ENCODE measurements at regions not wholly inside any gene's neighbourhood (a gene's known extent, or its start where the extent isn't known, plus 50 kb on each side); places are given as distances from the start of the nearest gene placed in this dataset.
"Not testable (repeated sequence)": the region's sequence is repeated elsewhere in the genome, so short reads cannot be mapped to it uniquely, and the experiment has no call there.

DNA sequence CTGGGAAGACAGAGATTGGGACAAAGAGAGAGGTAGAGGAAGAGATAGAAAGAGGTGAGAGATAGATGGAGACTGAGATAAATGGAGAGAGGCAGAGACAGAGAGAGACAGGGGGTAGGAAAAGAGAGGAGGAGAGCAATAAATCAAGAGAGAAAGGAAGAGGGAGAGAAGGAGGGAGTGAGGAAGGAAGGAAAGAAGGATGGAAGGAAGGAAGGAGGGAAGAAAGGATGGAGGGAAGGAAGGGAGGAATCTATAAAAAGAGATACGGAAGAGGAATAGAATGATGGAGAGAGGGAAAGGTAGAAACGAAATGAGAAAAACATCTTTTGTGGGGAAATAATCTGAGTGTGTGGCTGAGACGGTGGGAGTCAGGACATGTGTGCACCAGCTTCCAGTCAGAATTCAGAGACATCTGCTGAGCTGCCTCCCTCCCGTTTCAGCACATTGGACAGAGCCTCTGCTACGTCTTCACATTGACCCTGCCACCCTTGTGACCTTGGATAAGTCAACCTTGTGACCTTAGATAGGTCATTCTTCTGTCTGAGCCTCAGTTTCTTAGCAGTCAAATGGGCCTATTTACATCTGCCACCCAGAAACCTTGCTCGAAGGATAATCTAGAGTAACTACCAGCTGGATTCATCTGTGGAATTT is 417.8 kb downstream of the MIAT start:
- POLR2A ChIA-PET = no interaction called here
- H3K27me3 Mint-ChIP-seq (ENCODE audit: low read depth) = peaks cover 2% of the 10 kb centered on the region

DNA sequence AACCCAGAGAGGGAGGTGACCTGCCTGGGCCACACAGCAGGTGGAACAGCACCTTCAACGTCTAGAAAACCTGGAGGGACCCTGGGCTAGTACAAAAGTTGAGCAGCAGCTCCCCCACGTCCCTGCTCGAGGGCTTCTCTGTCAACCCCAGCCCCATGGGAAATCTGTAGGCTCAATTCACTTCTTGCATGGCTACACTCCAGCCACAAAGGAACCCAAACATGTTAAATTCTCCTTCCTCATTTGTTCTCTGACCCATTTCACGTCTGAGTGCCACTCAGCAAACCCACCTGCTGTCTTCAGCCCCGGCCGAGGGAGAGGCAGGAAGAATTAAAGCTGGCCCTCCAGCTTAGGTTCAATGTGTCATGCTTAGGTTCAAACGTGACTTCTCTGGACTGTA is 418.5 kb downstream of the MIAT start:
- no peak overlapping the region for H3K27ac Mint-ChIP-seq
- no peaks in the 10 kb centered on the region for H3K4me1 Mint-ChIP-seq (ENCODE audit: low read depth)
- ChIA-PET POLR2A (no interaction called here), CTCF (no interaction called here)
- no peak overlapping the region for H3K4me3 Mint-ChIP-seq
- peaks cover 2% of the 10 kb centered on the region for H3K27me3 Mint-ChIP-seq (ENCODE audit: low read depth)
- no peak for DNase-seq
- no peak for ATAC-seq
- no peaks in the 10 kb centered on the region for H3K36me3 Mint-ChIP-seq (ENCODE audit: low read depth)
- no peaks in the 10 kb centered on the region for H3K9me3 Mint-ChIP-seq (ENCODE audit: insufficient read depth)

More for the DNA sequence above, 417.8 kb downstream of the MIAT start:
- CTCF ChIA-PET = no interaction called here
- Mint-ChIP-seq H3K9me3 (ENCODE audit: insufficient read depth) (no peaks in the 10 kb centered on the region), H3K4me1 (ENCODE audit: low read depth) (no peaks in the 10 kb centered on the region), H3K27ac (no peak overlapping the region), H3K36me3 (ENCODE audit: low read depth) (no peaks in the 10 kb centered on the region), H3K4me3 (no peak overlapping the region)
- DNase-seq (no peak), ATAC-seq (no peak)

DNA sequence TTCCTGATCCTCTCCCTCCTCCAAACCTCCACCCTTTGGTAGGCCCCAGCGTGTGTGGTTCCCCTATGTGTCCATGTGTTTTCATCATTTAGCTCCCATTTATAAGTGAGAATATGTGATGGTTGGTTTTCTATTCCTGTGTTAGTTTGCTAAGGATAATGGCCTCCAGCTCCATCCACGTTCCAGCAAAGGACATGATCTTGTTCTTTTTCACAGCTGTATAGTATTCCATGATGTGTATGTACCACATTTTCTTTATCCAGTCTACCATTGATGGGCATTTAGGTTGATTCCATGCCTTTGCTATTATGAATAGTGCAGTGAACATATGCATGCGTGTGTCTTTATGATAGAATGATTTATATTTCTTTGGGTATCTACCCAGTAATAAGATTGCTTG is 420.7 kb downstream of the MIAT start:
- ATAC-seq; H3K36me3 Mint-ChIP-seq (ENCODE audit: low read depth); DNase-seq; H3K9me3 Mint-ChIP-seq (ENCODE audit: insufficient read depth); CTCF ChIA-PET; H3K4me3 Mint-ChIP-seq; H3K27me3 Mint-ChIP-seq (ENCODE audit: low read depth); POLR2A ChIA-PET; H3K4me1 Mint-ChIP-seq (ENCODE audit: low read depth); H3K27ac Mint-ChIP-seq: not testable (repeated sequence)

DNA sequence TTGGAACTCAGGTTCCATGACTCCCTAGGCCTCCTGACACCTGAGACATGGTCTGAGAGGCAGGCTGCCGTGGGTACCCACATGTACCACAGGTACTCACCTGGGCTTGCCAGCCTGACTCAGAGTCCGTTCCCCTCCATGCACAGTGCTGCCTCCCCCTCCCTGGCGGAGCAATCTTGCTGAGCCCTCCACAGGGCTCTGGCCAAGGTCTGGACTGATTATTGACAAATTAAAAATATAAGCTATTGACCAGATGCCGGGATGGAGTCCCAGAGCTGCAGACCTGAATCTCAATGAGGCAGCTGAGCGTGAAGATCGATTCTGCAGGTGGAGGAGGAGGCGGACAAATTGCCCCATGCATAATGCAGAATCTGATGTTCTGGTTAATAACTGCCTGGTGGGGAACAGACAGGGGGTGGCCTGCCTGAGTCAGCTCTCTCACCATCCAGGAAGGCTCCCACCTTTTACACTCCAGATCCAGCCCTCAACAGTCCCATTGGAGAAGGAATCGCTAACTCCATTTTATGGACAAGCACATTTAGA is 422.7 kb downstream of the MIAT start:
- no peaks in the 10 kb centered on the region for H3K9me3 Mint-ChIP-seq (ENCODE audit: insufficient read depth)
- CTCF ChIA-PET = no interaction called here
- H3K36me3 Mint-ChIP-seq (ENCODE audit: low read depth) = no peaks in the 10 kb centered on the region

DNA sequence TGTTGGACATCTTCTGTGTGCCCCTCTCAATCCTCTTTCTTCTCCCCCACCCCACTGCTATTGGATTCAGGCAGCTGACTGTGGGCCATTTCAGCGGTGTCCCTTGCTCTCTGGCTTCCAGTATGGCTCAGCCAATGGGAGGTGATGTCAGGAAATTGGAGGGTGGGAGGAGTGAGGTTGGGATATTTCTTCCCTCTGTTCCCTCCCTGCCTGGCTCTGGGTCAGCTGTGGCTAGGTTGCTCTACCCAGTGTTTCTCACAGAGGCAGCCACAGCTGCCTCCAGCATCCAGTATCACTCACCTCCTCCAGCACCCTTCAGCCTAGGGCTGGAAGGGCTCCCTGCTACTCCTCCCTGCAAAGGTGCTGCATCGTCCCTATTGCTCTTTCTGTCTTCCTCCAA is 423.5 kb downstream of the MIAT start:
- H3K27me3 Mint-ChIP-seq (ENCODE audit: low read depth) = peaks cover 3% of the 10 kb centered on the region
- no peak for DNase-seq
- CTCF ChIA-PET = no interaction called here
- no peaks in the 10 kb centered on the region for H3K36me3 Mint-ChIP-seq (ENCODE audit: low read depth)
- H3K4me3 Mint-ChIP-seq = no peak overlapping the region
- no peaks in the 10 kb centered on the region for H3K9me3 Mint-ChIP-seq (ENCODE audit: insufficient read depth)
- H3K27ac Mint-ChIP-seq = no peak overlapping the region
- H3K4me1 Mint-ChIP-seq (ENCODE audit: low read depth) = no peaks in the 10 kb centered on the region
- POLR2A ChIA-PET = no interaction called here
- ATAC-seq = no peak

More for the DNA sequence above, 422.7 kb downstream of the MIAT start:
- no peaks in the 10 kb centered on the region for H3K4me1 Mint-ChIP-seq (ENCODE audit: low read depth)
- no peak overlapping the region for H3K27ac Mint-ChIP-seq
- DNase-seq = no peak
- ATAC-seq = no peak
- no peaks in the 10 kb centered on the region for H3K27me3 Mint-ChIP-seq (ENCODE audit: low read depth)
- POLR2A ChIA-PET = no interaction called here
- H3K4me3 Mint-ChIP-seq = no peak overlapping the region

DNA sequence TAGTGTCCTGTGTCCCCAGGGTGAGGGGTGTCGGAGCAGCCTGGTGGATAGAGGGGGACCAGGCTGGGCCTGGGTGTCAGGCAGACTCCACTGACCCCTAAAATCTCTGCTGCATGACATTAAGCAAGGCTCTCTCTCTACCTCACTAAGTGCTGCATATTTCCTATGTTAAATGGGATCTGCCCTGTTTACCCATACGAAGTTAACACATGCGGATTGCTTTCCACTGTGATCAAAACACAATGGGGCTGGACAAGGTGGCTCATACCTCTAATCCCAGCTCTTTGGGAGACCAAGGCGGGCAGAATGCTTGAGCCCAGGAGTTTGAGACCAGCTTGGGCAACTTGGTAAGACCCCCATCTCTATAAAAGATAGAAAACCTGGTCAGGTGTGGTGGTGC is 426.2 kb downstream of the MIAT start:
- DNase-seq = no peak
- ChIA-PET POLR2A (no interaction called here), CTCF (no interaction called here)
- peaks cover 8% of the 10 kb centered on the region for H3K27me3 Mint-ChIP-seq (ENCODE audit: low read depth)
- no peaks in the 10 kb centered on the region for H3K9me3 Mint-ChIP-seq (ENCODE audit: insufficient read depth)
- no peaks in the 10 kb centered on the region for H3K4me1 Mint-ChIP-seq (ENCODE audit: low read depth)
- H3K36me3 Mint-ChIP-seq (ENCODE audit: low read depth) = no peaks in the 10 kb centered on the region
- ATAC-seq = no peak
- no peak overlapping the region for H3K27ac Mint-ChIP-seq
- H3K4me3 Mint-ChIP-seq = no peak overlapping the region

DNA sequence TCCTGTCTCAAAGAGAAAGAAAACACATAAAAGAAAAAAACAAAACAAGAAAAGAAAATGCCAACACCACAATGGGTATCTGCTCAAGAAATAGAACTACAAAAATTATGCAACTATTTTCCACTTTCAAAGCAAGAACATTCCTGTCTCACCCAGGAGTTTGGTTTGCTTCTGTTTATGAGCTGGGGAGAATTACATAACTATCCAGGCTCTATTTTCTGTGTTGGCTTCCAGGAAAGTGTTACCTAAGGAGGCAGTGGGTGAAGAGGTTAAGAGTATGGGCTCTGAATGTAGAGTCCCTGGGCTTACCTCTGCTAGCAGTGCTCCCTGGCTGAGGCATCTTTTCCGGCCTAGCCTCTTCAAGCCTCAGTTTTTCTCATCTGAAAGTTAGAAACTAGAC is 426.7 kb downstream of the MIAT start:
- no peak overlapping the region for H3K4me3 Mint-ChIP-seq
- no peaks in the 10 kb centered on the region for H3K4me1 Mint-ChIP-seq (ENCODE audit: low read depth)
- H3K36me3 Mint-ChIP-seq (ENCODE audit: low read depth) = no peaks in the 10 kb centered on the region
- ChIA-PET CTCF (no interaction called here), POLR2A (no interaction called here)
- DNase-seq (no peak), ATAC-seq (no peak)
- peaks cover 8% of the 10 kb centered on the region for H3K27me3 Mint-ChIP-seq (ENCODE audit: low read depth)
- no peak overlapping the region for H3K27ac Mint-ChIP-seq
- no peaks in the 10 kb centered on the region for H3K9me3 Mint-ChIP-seq (ENCODE audit: insufficient read depth)

DNA sequence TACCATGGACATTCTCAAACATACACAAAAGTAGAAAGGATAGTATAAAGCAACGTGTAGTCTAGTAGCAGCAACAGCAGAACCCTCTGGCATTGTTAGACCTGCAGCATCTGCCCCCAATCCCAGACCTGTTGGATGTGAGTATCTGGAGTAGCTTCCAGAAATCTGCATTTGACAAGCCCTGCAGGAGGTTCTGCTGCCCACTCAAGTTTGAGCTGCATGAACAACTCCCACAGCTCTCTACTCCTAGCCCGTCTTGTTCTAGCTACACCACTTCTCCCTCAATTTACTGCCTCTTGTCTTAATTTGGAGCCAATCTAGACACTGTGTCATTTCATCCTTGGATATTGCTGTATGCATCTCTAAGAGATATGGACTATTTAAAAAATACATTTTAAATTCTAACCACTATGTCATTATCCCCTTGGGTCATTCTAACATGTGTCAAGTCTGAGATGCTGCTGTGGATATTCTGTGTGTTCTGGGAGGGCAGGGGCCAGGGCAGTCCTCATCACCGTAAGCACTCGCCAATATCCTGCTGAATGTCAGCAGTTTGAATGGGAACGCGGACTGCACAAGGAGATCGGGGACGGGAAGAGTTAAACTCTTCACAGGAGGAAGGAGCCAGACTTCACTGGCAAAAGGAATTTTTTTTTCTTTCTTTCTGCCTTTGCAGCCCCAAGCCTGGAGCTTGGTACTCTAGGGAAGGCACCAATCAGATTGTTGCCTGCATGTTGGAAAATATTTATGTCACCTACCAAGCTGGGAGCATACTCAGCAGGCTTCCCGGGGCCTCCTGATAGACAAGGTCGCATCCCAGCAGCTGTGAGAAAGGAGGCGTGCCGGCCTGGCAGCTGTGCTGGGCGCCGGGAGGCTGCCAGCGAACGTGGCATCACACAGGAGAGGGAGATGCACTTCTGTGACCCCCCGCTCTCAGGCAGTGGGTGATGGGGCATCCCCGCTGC is 429.0 kb downstream of the MIAT start:
- Mint-ChIP-seq H3K9me3 (ENCODE audit: insufficient read depth) (no peaks in the 10 kb centered on the region), H3K4me3 (no peak overlapping the region), H3K27ac (no peak overlapping the region), H3K27me3 (ENCODE audit: low read depth) (peaks cover 8% of the 10 kb centered on the region), H3K36me3 (ENCODE audit: low read depth) (no peaks in the 10 kb centered on the region), H3K4me1 (ENCODE audit: low read depth) (no peaks in the 10 kb centered on the region)
- ATAC-seq = no peak
- POLR2A ChIA-PET = no interaction called here
- CTCF ChIA-PET = no interaction called here
- no peak for DNase-seq

DNA sequence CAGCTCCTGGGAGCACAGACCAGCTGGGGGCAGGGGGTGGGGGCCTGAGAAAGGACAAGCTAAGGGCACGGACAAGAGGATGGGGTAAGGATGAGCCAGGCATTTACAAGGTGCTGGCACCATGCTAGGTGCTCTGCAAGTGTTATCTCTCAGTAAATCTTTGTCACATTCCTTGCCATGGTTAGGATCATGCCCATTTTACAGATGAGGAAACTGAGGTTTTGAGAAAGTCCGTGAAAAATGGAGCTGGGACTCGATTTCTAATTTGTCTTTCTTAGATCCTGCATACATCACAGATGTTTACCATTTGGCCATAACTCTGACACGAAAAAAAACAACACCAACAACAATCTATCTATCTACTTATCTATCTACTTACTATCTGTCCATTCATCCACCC is 429.7 kb downstream of the MIAT start:
- peaks cover 8% of the 10 kb centered on the region for H3K27me3 Mint-ChIP-seq (ENCODE audit: low read depth)
- no peaks in the 10 kb centered on the region for H3K9me3 Mint-ChIP-seq (ENCODE audit: insufficient read depth)
- H3K4me1 Mint-ChIP-seq (ENCODE audit: low read depth) = no peaks in the 10 kb centered on the region
- ATAC-seq (no peak), DNase-seq (no peak)
- H3K36me3 Mint-ChIP-seq (ENCODE audit: low read depth) = no peaks in the 10 kb centered on the region
- H3K27ac Mint-ChIP-seq = no peak overlapping the region
- POLR2A ChIA-PET = no interaction called here
- CTCF ChIA-PET = no interaction called here
- H3K4me3 Mint-ChIP-seq = no peak overlapping the region

DNA sequence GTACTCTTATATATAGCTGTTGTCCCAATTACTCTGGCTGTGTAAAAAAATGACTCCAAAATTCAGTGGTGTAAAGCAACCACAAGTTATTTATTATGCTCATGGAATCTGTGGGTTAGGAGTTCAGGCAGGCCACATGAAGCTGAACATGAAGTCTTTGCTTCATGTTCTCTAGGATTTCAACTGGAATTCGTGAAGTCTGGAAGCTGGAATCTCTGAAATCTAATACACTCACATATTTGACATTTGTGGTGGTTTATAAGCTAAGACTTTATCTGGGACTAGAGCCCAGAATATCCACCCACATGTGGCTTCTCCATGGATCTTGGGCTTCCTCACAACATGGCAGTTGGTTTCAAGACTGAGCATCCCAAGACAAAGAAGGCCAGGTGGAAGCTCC is 430.6 kb downstream of the MIAT start:
- ChIA-PET POLR2A (no interaction called here), CTCF (no interaction called here)
- H3K36me3 Mint-ChIP-seq (ENCODE audit: low read depth) = no peaks in the 10 kb centered on the region
- no peaks in the 10 kb centered on the region for H3K9me3 Mint-ChIP-seq (ENCODE audit: insufficient read depth)
- ATAC-seq = no peak
- no peak overlapping the region for H3K27ac Mint-ChIP-seq
- H3K27me3 Mint-ChIP-seq (ENCODE audit: low read depth) = peaks cover 8% of the 10 kb centered on the region
- DNase-seq = no peak
- H3K4me1 Mint-ChIP-seq (ENCODE audit: low read depth) = no peaks in the 10 kb centered on the region
- H3K4me3 Mint-ChIP-seq = no peak overlapping the region

DNA sequence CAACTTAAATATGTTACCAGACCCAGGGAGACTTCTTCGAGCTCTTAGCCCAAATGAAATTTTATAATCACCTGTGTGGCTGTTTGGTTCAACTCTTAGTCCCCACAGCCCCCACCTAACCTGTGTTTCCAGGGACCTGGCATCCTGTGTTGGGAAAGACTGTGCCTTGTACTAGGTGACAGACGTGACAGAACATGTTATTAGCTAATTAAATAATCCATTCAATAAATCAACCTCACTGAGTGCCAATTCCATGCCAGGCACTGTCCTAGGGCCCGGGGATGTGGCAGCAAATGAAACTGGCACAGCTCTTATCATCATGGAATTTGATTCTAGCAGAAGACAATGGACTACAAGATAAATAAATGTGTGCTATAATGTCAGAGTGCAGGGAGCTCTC is 431.9 kb downstream of the MIAT start:
- Mint-ChIP-seq H3K27me3 (ENCODE audit: low read depth) (peaks cover 8% of the 10 kb centered on the region), H3K4me1 (ENCODE audit: low read depth) (no peaks in the 10 kb centered on the region), H3K27ac (no peak overlapping the region), H3K9me3 (ENCODE audit: insufficient read depth) (no peaks in the 10 kb centered on the region), H3K4me3 (no peak overlapping the region), H3K36me3 (ENCODE audit: low read depth) (no peaks in the 10 kb centered on the region)
- POLR2A ChIA-PET = no interaction called here
- CTCF ChIA-PET = no interaction called here
- DNase-seq (no peak), ATAC-seq (no peak)

DNA sequence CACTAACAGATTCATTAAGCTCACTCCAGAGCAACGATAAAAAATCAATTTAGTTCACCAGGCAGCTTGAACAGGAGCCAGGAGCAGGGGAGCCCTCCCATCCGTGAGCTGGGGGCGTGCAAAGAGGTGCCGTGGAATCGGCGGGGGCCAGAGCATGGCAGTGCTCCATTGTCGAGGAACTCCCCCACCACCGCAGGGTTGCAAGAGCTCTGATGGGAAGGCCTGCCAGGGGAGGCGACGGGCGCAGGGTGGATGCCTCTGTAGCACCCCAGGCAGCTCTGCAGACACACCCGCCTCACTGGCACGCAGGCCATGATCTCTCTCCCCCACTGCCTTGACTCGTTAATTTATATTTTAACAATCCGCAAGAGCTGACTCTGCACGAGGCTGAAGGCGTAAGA is 433.2 kb downstream of the MIAT start:
- no peaks in the 10 kb centered on the region for H3K4me1 Mint-ChIP-seq (ENCODE audit: low read depth)
- POLR2A ChIA-PET = no interaction called here
- no peak for ATAC-seq
- H3K36me3 Mint-ChIP-seq (ENCODE audit: low read depth) = no peaks in the 10 kb centered on the region
- no peak overlapping the region for H3K4me3 Mint-ChIP-seq
- DNase-seq = no peak
- no peaks in the 10 kb centered on the region for H3K9me3 Mint-ChIP-seq (ENCODE audit: insufficient read depth)
- peaks cover 6% of the 10 kb centered on the region for H3K27me3 Mint-ChIP-seq (ENCODE audit: low read depth)
- CTCF ChIA-PET = no interaction called here
- H3K27ac Mint-ChIP-seq = no peak overlapping the region
